Panc1 (cell line): ENCODE measurements at regions not wholly inside any gene's neighbourhood (a gene's known extent, or its start where the extent isn't known, plus 50 kb on each side); places are given as distances from the start of the nearest gene placed in this dataset.
A peak's percentile ranks its signal among the peaks of the same experiment; 100 is the strongest.

ENCODE experiments used
- ATAC-seq: fragments of 200-7000 bp; cut with Tn5 transposase; 2 replicates; pipeline ENCODE4 v1.9.1; 2020; ENCODE audit warnings: mild to moderate bottlenecking, moderate library complexity
- BruUV-seq: library from RNA; stranded (reverse); fragments of 400-500 nt; replicated peaks from 2 replicates; lab custom pipeline; 2021; lab: Mats Ljungman, UMichigan
- CTCF ChIA-PET: fragments of 300-600 bp; sonication (Branson Sonifier 250); formaldehyde crosslinking; loops from one replicate; lab custom pipeline; 2022; ENCODE audit warnings: antibody characterized with exemption; lab: Charles Lee
- POLR2A ChIA-PET: fragments of 300-600 bp; sonication (Branson Sonifier 250); formaldehyde crosslinking; loops from one replicate; lab custom pipeline; 2022; ENCODE audit warnings: antibody characterized with exemption; lab: Charles Lee
- DNase-seq: peaks from one replicate; pipeline ENCODE4 v3.0.0-alpha.2; 2010; ENCODE audit warnings: low read depth, low spot score
- H3K27ac ChIP-seq: 2 replicates; pipeline ENCODE4 v1.5.1; 2011; ENCODE audit warnings: mild to moderate bottlenecking, low read length, inconsistent platforms
- H3K27me3 ChIP-seq: fragments of 200-500 bp; sonication (Bioruptor generic); 2 replicates; pipeline ENCODE4 v1.6.0; 2014; ENCODE audit warnings: low read length, inconsistent platforms; ENCODE audit not compliant: control insufficient read depth, insufficient read depth
- H3K36me3 ChIP-seq: fragments of 200-500 bp; sonication (Bioruptor generic); 2 replicates; pipeline ENCODE4 v1.5.1; 2014; ENCODE audit warnings: inconsistent platforms, mild to moderate bottlenecking, low read length, moderate library complexity; ENCODE audit not compliant: control insufficient read depth, insufficient read depth
- H3K4me1 ChIP-seq: 2 replicates; pipeline ENCODE4 v1.5.1; 2011; ENCODE audit warnings: inconsistent platforms, mild to moderate bottlenecking, low read length, moderate library complexity; ENCODE audit not compliant: control insufficient read depth, insufficient read depth
- H3K4me3 ChIP-seq, 2 experiments: 2 replicates each; pipeline ENCODE4 v1.5.1; 2011 to 2012; ENCODE audit warnings: low read depth in 2 of 2, low read length in 2 of 2, mild to moderate bottlenecking in 2 of 2, inconsistent platforms in 1 of 2, moderate library complexity in 1 of 2
- H3K9me3 ChIP-seq: fragments of 200-500 bp; sonication (Bioruptor generic); 2 replicates; pipeline ENCODE4 v1.5.1; 2014; ENCODE audit warnings: low read depth, mild to moderate bottlenecking, inconsistent platforms, low read length, moderate library complexity; ENCODE audit not compliant: control insufficient read depth, insufficient read depth
- POLR2AphosphoS5 ChIP-seq: IDR thresholded peaks from 2 replicates; pipeline ENCODE4 v1.6.1; 2012; ENCODE audit warnings: mild to moderate bottlenecking, low read depth, low read length, moderate library complexity
- SIN3A ChIP-seq: IDR thresholded peaks from 2 replicates; pipeline ENCODE4 v1.6.1; 2012; ENCODE audit warnings: low read depth, mild to moderate bottlenecking, low read length, moderate library complexity, borderline replicate concordance; ENCODE audit not compliant: insufficient read depth
- TCF7L2 ChIP-seq: IDR thresholded peaks from 2 replicates; pipeline ENCODE4 v1.6.1; 2011; ENCODE audit warnings: mild to moderate bottlenecking, low read depth, low read length, inconsistent platforms
- in situ Hi-C: cut with HindIII; loops from 2 replicates; pipeline ENCODE4 v1.10.0; 2016; ENCODE audit warnings: low sequenced_read_pairs, low pct_unique_long_range_greater_than_20kb
- intact Hi-C: fragments of 100-400 bp; cut with micrococcal nuclease; formaldehyde crosslinking; loops from one replicate; pipeline ENCODE4 v1.10.0; 2022; ENCODE audit not compliant: unreplicated experiment
- TF ChIP-seq, protein P1 (sequence below): fragments of 450-650 bp; IDR thresholded peaks from 2 replicates; pipeline ENCODE4 v1.5.1; 2017; ENCODE audit warnings: mild to moderate bottlenecking
- TF ChIP-seq, protein P2 (sequence below), 2 experiments: IDR thresholded peaks; 2 replicates each; pipeline ENCODE4 v1.6.1; 2011 to 2012; ENCODE audit warnings: low read depth in 2 of 2, control low read depth in 1 of 2, low read length in 1 of 2, mild to moderate bottlenecking in 1 of 2, moderate library complexity in 1 of 2; ENCODE audit not compliant: insufficient read depth in 1 of 2

DNA sequence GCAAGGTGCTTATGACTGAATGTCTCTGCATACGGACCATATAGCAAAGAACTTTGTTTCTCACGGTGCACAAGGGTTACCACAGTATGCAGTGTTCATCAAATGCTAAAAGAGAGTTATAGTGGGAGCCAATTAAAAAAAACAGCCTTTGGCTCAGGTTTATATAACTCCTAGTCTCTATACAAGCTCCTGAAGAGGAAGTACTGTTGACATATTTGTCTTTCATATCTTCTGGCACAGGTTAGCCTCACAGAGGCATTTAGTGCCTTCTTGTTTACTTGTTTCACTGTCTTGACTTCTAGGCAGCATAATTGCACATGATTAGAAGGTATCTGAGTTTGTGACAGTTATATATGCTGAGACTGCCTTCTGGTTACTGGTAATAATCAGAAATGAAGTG is 158.8 kb upstream of the FAM47C start:
- TF ChIP-seq, protein P1, sequence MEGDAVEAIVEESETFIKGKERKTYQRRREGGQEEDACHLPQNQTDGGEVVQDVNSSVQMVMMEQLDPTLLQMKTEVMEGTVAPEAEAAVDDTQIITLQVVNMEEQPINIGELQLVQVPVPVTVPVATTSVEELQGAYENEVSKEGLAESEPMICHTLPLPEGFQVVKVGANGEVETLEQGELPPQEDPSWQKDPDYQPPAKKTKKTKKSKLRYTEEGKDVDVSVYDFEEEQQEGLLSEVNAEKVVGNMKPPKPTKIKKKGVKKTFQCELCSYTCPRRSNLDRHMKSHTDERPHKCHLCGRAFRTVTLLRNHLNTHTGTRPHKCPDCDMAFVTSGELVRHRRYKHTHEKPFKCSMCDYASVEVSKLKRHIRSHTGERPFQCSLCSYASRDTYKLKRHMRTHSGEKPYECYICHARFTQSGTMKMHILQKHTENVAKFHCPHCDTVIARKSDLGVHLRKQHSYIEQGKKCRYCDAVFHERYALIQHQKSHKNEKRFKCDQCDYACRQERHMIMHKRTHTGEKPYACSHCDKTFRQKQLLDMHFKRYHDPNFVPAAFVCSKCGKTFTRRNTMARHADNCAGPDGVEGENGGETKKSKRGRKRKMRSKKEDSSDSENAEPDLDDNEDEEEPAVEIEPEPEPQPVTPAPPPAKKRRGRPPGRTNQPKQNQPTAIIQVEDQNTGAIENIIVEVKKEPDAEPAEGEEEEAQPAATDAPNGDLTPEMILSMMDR, result no peak
- TF ChIP-seq POLR2AphosphoS5 (no peak), SIN3A (no peak), TCF7L2 (no peak)
- TF ChIP-seq, protein P2, sequence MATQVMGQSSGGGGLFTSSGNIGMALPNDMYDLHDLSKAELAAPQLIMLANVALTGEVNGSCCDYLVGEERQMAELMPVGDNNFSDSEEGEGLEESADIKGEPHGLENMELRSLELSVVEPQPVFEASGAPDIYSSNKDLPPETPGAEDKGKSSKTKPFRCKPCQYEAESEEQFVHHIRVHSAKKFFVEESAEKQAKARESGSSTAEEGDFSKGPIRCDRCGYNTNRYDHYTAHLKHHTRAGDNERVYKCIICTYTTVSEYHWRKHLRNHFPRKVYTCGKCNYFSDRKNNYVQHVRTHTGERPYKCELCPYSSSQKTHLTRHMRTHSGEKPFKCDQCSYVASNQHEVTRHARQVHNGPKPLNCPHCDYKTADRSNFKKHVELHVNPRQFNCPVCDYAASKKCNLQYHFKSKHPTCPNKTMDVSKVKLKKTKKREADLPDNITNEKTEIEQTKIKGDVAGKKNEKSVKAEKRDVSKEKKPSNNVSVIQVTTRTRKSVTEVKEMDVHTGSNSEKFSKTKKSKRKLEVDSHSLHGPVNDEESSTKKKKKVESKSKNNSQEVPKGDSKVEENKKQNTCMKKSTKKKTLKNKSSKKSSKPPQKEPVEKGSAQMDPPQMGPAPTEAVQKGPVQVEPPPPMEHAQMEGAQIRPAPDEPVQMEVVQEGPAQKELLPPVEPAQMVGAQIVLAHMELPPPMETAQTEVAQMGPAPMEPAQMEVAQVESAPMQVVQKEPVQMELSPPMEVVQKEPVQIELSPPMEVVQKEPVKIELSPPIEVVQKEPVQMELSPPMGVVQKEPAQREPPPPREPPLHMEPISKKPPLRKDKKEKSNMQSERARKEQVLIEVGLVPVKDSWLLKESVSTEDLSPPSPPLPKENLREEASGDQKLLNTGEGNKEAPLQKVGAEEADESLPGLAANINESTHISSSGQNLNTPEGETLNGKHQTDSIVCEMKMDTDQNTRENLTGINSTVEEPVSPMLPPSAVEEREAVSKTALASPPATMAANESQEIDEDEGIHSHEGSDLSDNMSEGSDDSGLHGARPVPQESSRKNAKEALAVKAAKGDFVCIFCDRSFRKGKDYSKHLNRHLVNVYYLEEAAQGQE (IDR thresholded peaks at IDR 0.05; ENCODE audit: insufficient read depth in 1 of 2, low read depth in 2 of 2, low read length in 1 of 2), result no peak
- CTCF ChIA-PET, result no interaction called here
- no peak for ATAC-seq

GRCh38 chrX:36856849-36857248 is 151.3 kb upstream of the FAM47C start:
- ATAC-seq, result no peak
- in situ Hi-C loops, result no loop called here
- intact Hi-C loops, result no loop called here

More for the DNA sequence above, 158.8 kb upstream of the FAM47C start:
- intact Hi-C loops, result no loop called here
- Histone ChIP-seq H3K27ac (no peak overlapping the region), H3K4me1 (no peaks in the 10 kb centered on the region), H3K4me3 (no peak overlapping the region), H3K36me3 (no peaks in the 10 kb centered on the region), H3K9me3 (no peaks in the 10 kb centered on the region), H3K27me3 (no peaks in the 10 kb centered on the region)
- no peak for DNase-seq
- in situ Hi-C loops, result no loop called here
- POLR2A ChIA-PET, result no interaction called here
- BruUV-seq, result no TSS peak

More at GRCh38 chrX:36856849-36857248, 151.3 kb upstream of the FAM47C start:
- ChIA-PET CTCF (no interaction called here), POLR2A (no interaction called here)
- no peaks in the 10 kb centered on the region for H3K27me3 ChIP-seq
- H3K4me1 ChIP-seq, result no peaks in the 10 kb centered on the region
- DNase-seq, result no peak
- no TSS peak for BruUV-seq
- H3K36me3 ChIP-seq, result no peaks in the 10 kb centered on the region
- no peak overlapping the region for H3K27ac ChIP-seq
- no peak overlapping the region for H3K4me3 ChIP-seq
- TF ChIP-seq, protein P1, result peak; percentile 13; the same call in 1 of the 2 replicates
- TF ChIP-seq POLR2AphosphoS5, result no peak
- H3K9me3 ChIP-seq, result no peaks in the 10 kb centered on the region
